SK-N-SH (cell line): ENCODE measurements at regions not wholly inside any gene's neighbourhood (a gene's known extent, or its start where the extent isn't known, plus 50 kb on each side); places are given as distances from the start of the nearest gene placed in this dataset.

Experiments used
- CTCF ChIA-PET: fragments of 300-600, 350-600 bp; formaldehyde crosslinking; extraction: SDS; loops from one replicate; lab custom pipeline; 2021; lab: Yijun Ruan, JAX
- POLR2A ChIA-PET: fragments of 350-600 bp; sonication (Branson Sonifier 250); formaldehyde crosslinking; extraction: SDS; loops from one replicate; lab custom pipeline; 2020; ENCODE audit warnings: antibody characterized with exemption, inconsistent platforms; lab: Yijun Ruan, JAX
- DNase-seq: peaks from one replicate; pipeline ENCODE4 v3.0.0; 2012
- H2AFZ ChIP-seq: fragments of 200-600 bp; sonication (generic); 2 replicates; pipeline ENCODE4 v1.8.1; 2016; ENCODE audit warnings: antibody characterized with exemption, mild to moderate bottlenecking, low read depth
- H3F3A ChIP-seq: fragments of 200-600 bp; sonication (generic); replicated peaks from 2 replicates; pipeline ENCODE3; 2016; ENCODE audit warnings: antibody characterized with exemption, mild to moderate bottlenecking; ENCODE audit not compliant: insufficient read depth
- H3K27ac ChIP-seq, 2 experiments: fragments of 200-500 bp in 1 of 2; fragments of 200-600 bp in 1 of 2; sonication (Bioruptor generic) in 1 of 2; sonication (generic), shearing (Covaris generic) in 1 of 2; 2 replicates each; pipeline versions ENCODE4 v1.5.1 to v1.6.1; 2014 to 2016; ENCODE audit warnings: low read depth in 2 of 2, inconsistent platforms in 1 of 2, low read length in 1 of 2, mild to moderate bottlenecking in 1 of 2, mixed read lengths in 1 of 2
- H3K27me3 ChIP-seq: fragments of 200-600 bp; sonication (generic), shearing (Covaris generic); 2 replicates; pipeline ENCODE4 v1.6.1; 2016; ENCODE audit warnings: mixed run types; ENCODE audit not compliant: insufficient read depth
- H3K36me3 ChIP-seq, 2 experiments: fragments of 200-500 bp in 1 of 2; fragments of 200-600 bp in 1 of 2; sonication (Bioruptor generic) in 1 of 2; sonication (generic) in 1 of 2; replicated peaks in 1 of 2; 2 replicates each; pipeline versions ENCODE3 to v1.5.1; 2014 to 2016; ENCODE audit warnings: low read length in 1 of 2, mild to moderate bottlenecking in 1 of 2; ENCODE audit not compliant: insufficient read depth in 2 of 2, control insufficient read depth in 1 of 2
- H3K4me1 ChIP-seq, 2 experiments: fragments of 200-500 bp in 1 of 2; fragments of 200-600 bp in 1 of 2; sonication (Bioruptor generic) in 1 of 2; sonication (generic), shearing (Covaris generic) in 1 of 2; 2 replicates each; pipeline versions ENCODE4 v1.5.1 to v1.6.1; 2014 to 2016; ENCODE audit warnings: low read depth in 1 of 2, low read length in 1 of 2, mixed run types in 1 of 2; ENCODE audit not compliant: insufficient read depth in 2 of 2, control insufficient read depth in 1 of 2
- H3K4me2 ChIP-seq: fragments of 200-600 bp; sonication (generic), shearing (Covaris generic); 2 replicates; pipeline ENCODE4 v1.6.1; 2017; ENCODE audit warnings: mixed run types
- H3K4me3 ChIP-seq, 2 experiments: fragments of 200-500 bp in 1 of 2; fragments of 200-600 bp in 1 of 2; sonication (Bioruptor generic) in 1 of 2; sonication (generic), shearing (Covaris generic) in 1 of 2; 2 replicates each; pipeline versions ENCODE4 v1.5.1 to v1.8.1; 2014 to 2016; ENCODE audit warnings: low read depth in 2 of 2, inconsistent platforms in 1 of 2, low read length in 1 of 2, mild to moderate bottlenecking in 1 of 2, mixed read lengths in 1 of 2, moderate library complexity in 1 of 2
- H3K79me2 ChIP-seq: fragments of 200-600 bp; sonication (generic); 2 replicates; pipeline ENCODE4 v1.8.1; 2017; ENCODE audit warnings: mild to moderate bottlenecking; ENCODE audit not compliant: insufficient read depth
- H3K9ac ChIP-seq: fragments of 200-600 bp; sonication (generic); 2 replicates; pipeline ENCODE4 v1.6.1; 2017; ENCODE audit warnings: mixed run types
- H3K9me2 ChIP-seq: fragments of 200-600 bp; sonication (generic); 2 replicates; pipeline ENCODE4 v1.6.1; 2017; ENCODE audit warnings: mixed run types
- H3K9me3 ChIP-seq: fragments of 200-600 bp; sonication (generic); 2 replicates; pipeline ENCODE4 v1.6.1; 2017; ENCODE audit warnings: mixed run types, mild to moderate bottlenecking, moderate library complexity
- H4K20me1 ChIP-seq: fragments of 200-600 bp; sonication (generic); 2 replicates; pipeline ENCODE4 v1.6.1; 2017; ENCODE audit warnings: mild to moderate bottlenecking, mixed run types; ENCODE audit not compliant: insufficient read depth
- CHD2 ChIP-seq: fragments of 150-350 bp; IDR thresholded peaks from 2 replicates; pipeline ENCODE4 v1.6.1; 2018; ENCODE audit warnings: low read length; ENCODE audit not compliant: partially characterized antibody
- CTCF ChIP-seq: fragments of 200-600 bp; sonication (generic); IDR thresholded peaks from 2 replicates; pipeline ENCODE4 v1.6.1; 2017; ENCODE audit warnings: antibody characterized with exemption, mild to moderate bottlenecking, moderate library complexity
- EP300 ChIP-seq, 2 experiments: IDR thresholded peaks; 2 replicates each; pipeline versions ENCODE4 v1.4.0 to v1.6.1; 2012; ENCODE audit warnings: borderline replicate concordance in 1 of 2, low read depth in 1 of 2, low read length in 1 of 2
- EZH2phosphoT487 ChIP-seq: fragments of 200-600 bp; sonication (generic); IDR thresholded peaks from 2 replicates; pipeline ENCODE4 v1.6.1; 2017; ENCODE audit warnings: low read depth, mixed run types, mild to moderate bottlenecking, antibody characterized with exemption, moderate library complexity, borderline replicate concordance
- GABPA ChIP-seq: IDR thresholded peaks from 2 replicates; pipeline ENCODE4 v1.4.0; 2012; ENCODE audit warnings: low read depth, mild to moderate bottlenecking
- JUND ChIP-seq: IDR thresholded peaks from 2 replicates; pipeline ENCODE4 v1.4.0; 2012
- MAX ChIP-seq: IDR thresholded peaks from 2 replicates; pipeline ENCODE4 v1.4.0; 2012; ENCODE audit warnings: low read depth
- MEF2A ChIP-seq: IDR thresholded peaks from 2 replicates; pipeline ENCODE4 v1.4.0; 2012; ENCODE audit warnings: low read depth, borderline replicate concordance
- MXI1 ChIP-seq: IDR thresholded peaks from 2 replicates; pipeline ENCODE4 v1.6.1; 2012; ENCODE audit warnings: mild to moderate bottlenecking, low read depth, low read length, improper control_type of control experiment
- NFIC ChIP-seq: IDR thresholded peaks from 2 replicates; pipeline ENCODE4 v1.4.0; 2012; ENCODE audit warnings: borderline replicate concordance
- RAD21 ChIP-seq: IDR thresholded peaks from 2 replicates; pipeline ENCODE4 v1.6.1; 2012; ENCODE audit warnings: mild to moderate bottlenecking, low read length
- RCOR1 ChIP-seq: fragments of 150-350 bp; IDR thresholded peaks from 2 replicates; pipeline ENCODE4 v1.6.1; 2017; ENCODE audit warnings: antibody characterized with exemption, low read length
- RFX5 ChIP-seq: IDR thresholded peaks from 2 replicates; pipeline ENCODE4 v1.6.1; 2012; ENCODE audit warnings: mild to moderate bottlenecking, improper control_type of control experiment, low read length
- RXRA ChIP-seq: IDR thresholded peaks from 2 replicates; pipeline ENCODE4 v1.4.0; 2012; ENCODE audit warnings: low read depth, mild to moderate bottlenecking, borderline replicate concordance
- SIN3A ChIP-seq: IDR thresholded peaks from 2 replicates; pipeline ENCODE4 v1.6.1; 2012; ENCODE audit warnings: low read depth, mild to moderate bottlenecking, low read length, moderate library complexity, borderline replicate concordance
- USF1 ChIP-seq: IDR thresholded peaks from 2 replicates; pipeline ENCODE4 v1.4.0; 2012; ENCODE audit warnings: low read depth, borderline replicate concordance
- WGBS: methylation state at CpG from one replicate; pipeline ENCODE4 v1.1.6; 2017; ENCODE audit warnings: low lambda C conversion rate; 5-methylcytosine and 5-hydroxymethylcytosine counted together
- TF ChIP-seq, protein P1 (sequence below): IDR thresholded peaks from 2 replicates; pipeline ENCODE4 v1.6.1; 2012; ENCODE audit warnings: mild to moderate bottlenecking, low read depth, low read length, moderate library complexity

- TF ChIP-seq RFX5: no peak
- TF ChIP-seq RAD21: no peak
- TF ChIP-seq SIN3A: no peak
- no peak for TF ChIP-seq EZH2phosphoT487
- TF ChIP-seq JUND: no peak
- no peak for TF ChIP-seq EP300 (IDR thresholded peaks at IDR 0.05; ENCODE audit: borderline replicate concordance in 1 of 2, low read depth in 1 of 2, low read length in 1 of 2)
- TF ChIP-seq MAX: no peak
- TF ChIP-seq CHD2: no peak
- TF ChIP-seq NFIC: no peak
- TF ChIP-seq MEF2A: no peak
- no peak for TF ChIP-seq GABPA
- TF ChIP-seq RXRA: no peak
- TF ChIP-seq MXI1: no peak
- TF ChIP-seq, protein P1, sequence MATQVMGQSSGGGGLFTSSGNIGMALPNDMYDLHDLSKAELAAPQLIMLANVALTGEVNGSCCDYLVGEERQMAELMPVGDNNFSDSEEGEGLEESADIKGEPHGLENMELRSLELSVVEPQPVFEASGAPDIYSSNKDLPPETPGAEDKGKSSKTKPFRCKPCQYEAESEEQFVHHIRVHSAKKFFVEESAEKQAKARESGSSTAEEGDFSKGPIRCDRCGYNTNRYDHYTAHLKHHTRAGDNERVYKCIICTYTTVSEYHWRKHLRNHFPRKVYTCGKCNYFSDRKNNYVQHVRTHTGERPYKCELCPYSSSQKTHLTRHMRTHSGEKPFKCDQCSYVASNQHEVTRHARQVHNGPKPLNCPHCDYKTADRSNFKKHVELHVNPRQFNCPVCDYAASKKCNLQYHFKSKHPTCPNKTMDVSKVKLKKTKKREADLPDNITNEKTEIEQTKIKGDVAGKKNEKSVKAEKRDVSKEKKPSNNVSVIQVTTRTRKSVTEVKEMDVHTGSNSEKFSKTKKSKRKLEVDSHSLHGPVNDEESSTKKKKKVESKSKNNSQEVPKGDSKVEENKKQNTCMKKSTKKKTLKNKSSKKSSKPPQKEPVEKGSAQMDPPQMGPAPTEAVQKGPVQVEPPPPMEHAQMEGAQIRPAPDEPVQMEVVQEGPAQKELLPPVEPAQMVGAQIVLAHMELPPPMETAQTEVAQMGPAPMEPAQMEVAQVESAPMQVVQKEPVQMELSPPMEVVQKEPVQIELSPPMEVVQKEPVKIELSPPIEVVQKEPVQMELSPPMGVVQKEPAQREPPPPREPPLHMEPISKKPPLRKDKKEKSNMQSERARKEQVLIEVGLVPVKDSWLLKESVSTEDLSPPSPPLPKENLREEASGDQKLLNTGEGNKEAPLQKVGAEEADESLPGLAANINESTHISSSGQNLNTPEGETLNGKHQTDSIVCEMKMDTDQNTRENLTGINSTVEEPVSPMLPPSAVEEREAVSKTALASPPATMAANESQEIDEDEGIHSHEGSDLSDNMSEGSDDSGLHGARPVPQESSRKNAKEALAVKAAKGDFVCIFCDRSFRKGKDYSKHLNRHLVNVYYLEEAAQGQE: no peak
- TF ChIP-seq CTCF: no peak
- no peak for TF ChIP-seq USF1
- TF ChIP-seq RCOR1: no peak
- Histone ChIP-seq H2AFZ (no peak overlapping the region), H3K9me3 (no peaks in the 10 kb centered on the region), H3K9ac (no peak overlapping the region), H3K4me2 (no peak overlapping the region), H3K4me1 (peaks cover 7 to 31% of the 10 kb centered on the region in 2 experiments; a peak in 2 of 4 replicates), H3K36me3 (no peaks in the 10 kb centered on the region), H3K27ac (no peak overlapping the region), H4K20me1 (no peaks in the 10 kb centered on the region), H3F3A (peaks cover 12% of the 10 kb centered on the region), H3K4me3 (no peak overlapping the region), H3K79me2 (no peaks in the 10 kb centered on the region), H3K9me2 (no peaks in the 10 kb centered on the region), H3K27me3 (no peaks in the 10 kb centered on the region)
- WGBS: 92% methylated on average over 4 of the region's 4 CpGs
- POLR2A ChIA-PET: no interaction called here
- no peak for DNase-seq
- CTCF ChIA-PET: interaction anchor here (1.5 kb wide), 1 partner anchor 708 kb away, joined by 3 read pairs; no protein-coding TSS in a partner anchor
Observed at GRCh38 chr5:92637960-92638359, 943.1 kb downstream of the NR2F1-AS1 start.
